Nephron progenitor cell (in vitro differentiated cells): ENCODE measurements at regions not wholly inside any gene's neighbourhood (a gene's known extent, or its start where the extent isn't known, plus 50 kb on each side); places are given as distances from the start of the nearest gene placed in this dataset.

Experiments
- DNase-seq: peaks from one replicate; pipeline ENCODE4 v3.0.0; 2021
- H3K27ac Mint-ChIP-seq: 2 replicates; pipeline ENCODE4 v1.8.0; 2021; ENCODE audit warnings: mild to moderate bottlenecking, moderate library complexity, mixed read lengths
- H3K27me3 Mint-ChIP-seq: 2 replicates; pipeline ENCODE4 v1.8.0; 2021; ENCODE audit warnings: mild to moderate bottlenecking, low read depth, mixed read lengths; ENCODE audit not compliant: poor library complexity
- H3K36me3 Mint-ChIP-seq: 2 replicates; pipeline ENCODE4 v1.8.0; 2021; ENCODE audit warnings: low read depth, mixed read lengths
- H3K4me1 Mint-ChIP-seq: 2 replicates; pipeline ENCODE4 v1.8.0; 2021; ENCODE audit warnings: mixed read lengths
- H3K4me3 Mint-ChIP-seq: 2 replicates; pipeline ENCODE4 v1.8.0; 2021; ENCODE audit warnings: mild to moderate bottlenecking, moderate library complexity, mixed read lengths
- H3K9me3 Mint-ChIP-seq: 2 replicates; pipeline ENCODE4 v1.8.0; 2021; ENCODE audit warnings: mild to moderate bottlenecking, moderate library complexity, mixed read lengths
- CTCF ChIP-seq: fragments of 200-600 bp; sonication (generic); IDR thresholded peaks from 2 replicates; pipeline ENCODE4 v1.5.0; 2021; ENCODE audit warnings: antibody characterized with exemption

DNA sequence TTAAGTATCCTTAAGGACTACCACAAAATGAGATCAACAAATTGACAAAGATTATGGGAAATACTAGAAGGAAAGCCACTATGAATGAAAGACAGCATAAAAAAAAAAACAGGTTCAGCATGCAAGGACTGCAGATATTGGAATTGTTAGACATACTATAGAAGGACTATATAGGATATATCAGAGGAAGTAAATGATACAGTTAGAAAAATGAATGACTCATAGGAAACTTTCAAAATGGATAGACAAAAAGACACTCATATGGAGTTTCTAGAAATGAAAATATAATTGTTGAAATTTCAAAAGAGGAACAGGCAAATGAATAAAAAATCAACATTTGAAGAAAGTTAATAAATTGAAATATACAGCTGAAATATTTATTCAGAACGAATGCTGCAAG is 180.6 kb downstream of the PLK2 start:
- Mint-ChIP-seq H3K27ac (no peak overlapping the region), H3K36me3 (no peaks in the 10 kb centered on the region), H3K9me3 (peaks cover 9% of the 10 kb centered on the region), H3K4me3 (no peak overlapping the region), H3K4me1 (no peaks in the 10 kb centered on the region), H3K27me3 (no peaks in the 10 kb centered on the region)
- no peak for TF ChIP-seq CTCF
- no peak for DNase-seq

GRCh38 chr5:58276431-58276830 is 183.5 kb downstream of the PLK2 start:
- H3K9me3 Mint-ChIP-seq, result peaks cover 9% of the 10 kb centered on the region
- no peak overlapping the region for H3K27ac Mint-ChIP-seq
- H3K4me3 Mint-ChIP-seq, result no peak overlapping the region
- no peak for DNase-seq
- no peaks in the 10 kb centered on the region for H3K36me3 Mint-ChIP-seq
- no peak for TF ChIP-seq CTCF
- no peaks in the 10 kb centered on the region for H3K27me3 Mint-ChIP-seq
- H3K4me1 Mint-ChIP-seq, result peaks cover 12% of the 10 kb centered on the region

DNA sequence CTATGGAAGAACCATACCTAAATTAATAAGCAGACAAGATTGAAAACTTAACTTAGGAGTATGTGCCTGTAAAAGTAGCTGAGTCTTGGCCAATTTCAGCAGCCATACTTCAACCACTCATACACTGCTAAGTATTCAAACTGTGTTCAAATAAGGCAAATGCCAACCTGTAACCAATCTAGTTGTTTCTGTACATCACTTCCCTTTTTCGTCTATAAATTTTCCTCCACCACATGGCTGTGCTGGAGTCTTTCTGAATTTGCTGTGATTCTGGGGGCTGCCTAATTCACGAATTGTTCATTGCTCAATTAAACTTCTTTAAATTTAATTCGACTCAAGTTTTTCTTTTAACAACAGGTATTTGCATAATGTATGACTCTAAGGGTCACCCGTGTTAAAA is 184.4 kb downstream of the PLK2 start:
- Mint-ChIP-seq H3K9me3 (peaks cover 9% of the 10 kb centered on the region), H3K27ac (no peak overlapping the region), H3K4me1 (peaks cover 12% of the 10 kb centered on the region), H3K27me3 (no peaks in the 10 kb centered on the region), H3K36me3 (no peaks in the 10 kb centered on the region), H3K4me3 (no peak overlapping the region)
- no peak for DNase-seq
- no peak for TF ChIP-seq CTCF

GRCh38 chr5:58274191-58274590 is 185.7 kb downstream of the PLK2 start:
- Mint-ChIP-seq H3K27me3 (no peaks in the 10 kb centered on the region), H3K36me3 (no peaks in the 10 kb centered on the region), H3K27ac (no peak overlapping the region), H3K9me3 (peaks cover 9% of the 10 kb centered on the region), H3K4me3 (no peak overlapping the region), H3K4me1 (peaks cover 12% of the 10 kb centered on the region)
- DNase-seq, result no peak
- TF ChIP-seq CTCF, result no peak

DNA sequence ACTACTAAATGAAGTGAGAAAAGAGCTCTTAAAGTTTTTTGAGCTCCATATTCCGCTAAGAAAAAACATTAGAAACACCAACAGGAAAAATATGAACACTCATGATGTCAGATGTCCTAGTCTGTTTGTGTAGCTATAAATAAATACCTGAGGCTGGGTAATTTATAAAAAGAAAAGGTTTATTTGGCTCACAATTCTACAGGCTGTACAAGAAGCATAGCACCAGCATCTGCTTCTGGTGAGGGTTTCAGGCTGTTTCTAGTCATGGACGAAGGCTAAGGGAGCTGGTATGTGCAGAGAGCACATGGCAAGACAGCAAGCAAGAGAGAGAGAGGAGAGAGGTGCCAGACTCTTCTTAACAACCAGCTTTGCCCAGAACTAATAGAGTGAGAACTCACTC is 186.2 kb downstream of the PLK2 start:
- H3K4me3 Mint-ChIP-seq, result no peak overlapping the region
- H3K27me3 Mint-ChIP-seq, result no peaks in the 10 kb centered on the region
- TF ChIP-seq CTCF, result no peak
- no peak for DNase-seq
- H3K36me3 Mint-ChIP-seq, result no peaks in the 10 kb centered on the region
- H3K27ac Mint-ChIP-seq, result peak overlapping the region; percentile 84
- H3K4me1 Mint-ChIP-seq, result peaks cover 12% of the 10 kb centered on the region
- H3K9me3 Mint-ChIP-seq, result peaks cover 9% of the 10 kb centered on the region

- DNase-seq, result no peak
- Mint-ChIP-seq H3K4me1 (peaks cover 5% of the 10 kb centered on the region), H3K27me3 (no peaks in the 10 kb centered on the region), H3K36me3 (no peaks in the 10 kb centered on the region), H3K4me3 (no peak overlapping the region), H3K9me3 (no peaks in the 10 kb centered on the region), H3K27ac (no peak overlapping the region)
- no peak for TF ChIP-seq CTCF
Observed at GRCh38 chr5:58268268-58268667, 191.6 kb downstream of the PLK2 start.
